T-helper 2 cell (primary cell): ENCODE measurements at regions not wholly inside any gene's neighbourhood (a gene's known extent, or its start where the extent isn't known, plus 50 kb on each side); places are given as distances from the start of the nearest gene placed in this dataset.
"Not testable (repeated sequence)": the region's sequence is repeated elsewhere in the genome, so short reads cannot be mapped to it uniquely, and the experiment has no call there.

Experiments used
- DNase-seq, 5 experiments: peaks; one replicate each; pipeline versions ENCODE4 v3.0.0 to v3.0.0-alpha.2; 2012 to 2022

DNA sequence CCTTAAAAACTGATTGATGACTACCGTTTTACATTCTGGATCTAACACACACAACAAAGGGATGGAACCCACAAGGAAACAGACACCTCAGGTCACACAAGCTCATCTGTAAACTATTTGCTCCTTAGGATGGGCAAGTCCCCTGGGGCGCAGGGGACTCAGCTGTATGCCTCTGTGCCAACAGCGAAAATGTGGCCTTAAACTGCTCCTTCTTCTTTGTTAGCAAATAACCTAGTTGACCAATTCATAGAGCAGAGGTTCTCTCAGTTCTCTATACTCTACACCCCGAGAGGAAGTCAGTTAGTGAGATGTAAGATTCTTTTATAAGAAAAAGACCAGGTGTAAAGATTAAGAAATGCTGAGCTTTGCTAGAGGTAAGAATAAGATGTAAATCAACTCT is 181.9 kb upstream of the PRSS58 start:
- DNase-seq = no peak

GRCh38 chr7:142438923-142439515 is 181.2 kb upstream of the PRSS58 start:
- no peak for DNase-seq

DNA sequence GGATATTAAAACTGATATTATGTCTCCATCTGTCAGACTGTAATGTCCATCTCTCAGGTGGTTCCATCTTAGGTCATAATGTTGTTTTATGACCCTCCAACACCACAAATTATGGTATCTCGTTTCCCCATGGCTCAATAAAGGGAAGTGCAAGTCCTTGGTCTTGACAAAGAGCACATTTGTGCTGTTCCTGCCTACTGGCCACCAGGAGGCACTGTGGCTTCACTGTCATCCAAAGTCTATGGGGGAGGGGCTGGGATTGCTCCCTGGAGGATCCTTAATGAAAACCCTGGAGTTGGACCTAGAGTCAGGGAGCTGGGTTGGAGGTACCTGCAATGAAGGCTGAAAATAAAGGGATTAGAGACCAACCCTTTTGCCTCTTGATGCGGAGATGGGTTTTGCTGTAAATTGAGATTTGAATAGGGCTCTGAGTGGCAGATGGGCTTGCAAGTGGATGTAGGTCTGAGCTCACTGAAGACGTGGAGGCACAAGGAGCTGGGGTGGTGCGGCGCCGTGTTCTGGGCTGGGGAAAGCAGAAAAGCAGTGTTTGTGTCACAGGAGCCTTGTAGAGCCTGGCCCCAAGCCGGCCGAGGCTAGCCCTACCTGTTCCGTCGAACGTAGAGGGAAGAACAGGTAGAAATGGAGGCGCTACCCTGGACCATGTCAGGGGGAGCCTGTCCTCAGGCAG is 180.5 kb upstream of the PRSS58 start:
- peak in 1 of 5 experiments; percentile 42 for DNase-seq

DNA sequence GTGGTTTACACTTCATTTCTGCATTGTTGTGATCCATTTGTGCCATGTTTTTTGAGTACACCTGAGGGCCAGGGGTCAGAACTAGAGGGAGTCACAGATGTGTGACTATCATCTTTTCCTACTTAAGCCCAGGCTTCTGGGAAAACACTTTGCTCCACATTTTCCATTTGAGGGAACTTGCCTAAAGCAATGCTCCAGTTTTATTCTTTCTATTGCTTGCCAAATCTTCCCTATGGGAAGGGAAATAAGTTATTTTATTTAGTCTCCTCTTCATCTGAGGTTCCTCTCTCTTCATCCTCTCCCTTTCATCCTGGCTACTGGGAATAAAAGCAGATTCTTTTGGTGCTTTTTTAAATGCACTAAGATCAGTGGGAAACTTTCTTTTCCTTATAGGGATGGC is 179.9 kb upstream of the PRSS58 start:
- no peak for DNase-seq

GRCh38 chr7:142436601-142437000 is 178.7 kb upstream of the PRSS58 start:
- DNase-seq = no peak

- DNase-seq = not testable (repeated sequence)
Observed at GRCh38 chr7:142435606-142436005, 177.7 kb upstream of the PRSS58 start.

GRCh38 chr7:142434666-142435167 is 176.9 kb upstream of the PRSS58 start:
- DNase-seq = peak in 1 of 5 experiments; percentile 22

- DNase-seq = not testable (repeated sequence)
Observed at GRCh38 chr7:142434133-142434532, 176.3 kb upstream of the PRSS58 start.

DNA sequence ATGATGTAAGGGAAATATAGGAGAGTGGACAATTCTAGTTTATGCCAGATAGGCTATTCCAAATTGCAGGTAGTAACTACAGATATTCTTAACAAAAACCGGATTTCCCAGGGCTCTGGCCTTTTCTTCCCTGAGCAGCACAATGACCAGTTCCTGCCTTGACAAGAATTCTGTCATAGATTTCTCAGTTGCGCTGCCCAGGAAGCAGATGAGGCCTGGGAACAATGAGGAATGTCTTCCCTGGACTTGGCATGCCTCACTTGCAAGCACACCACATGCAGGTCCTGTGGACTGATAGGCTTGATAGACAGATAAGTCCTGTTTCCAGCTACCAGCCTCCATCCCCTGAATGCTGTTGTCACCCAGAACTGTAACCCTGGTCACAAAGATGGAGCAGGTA is 174.5 kb upstream of the PRSS58 start:
- DNase-seq = no peak

GRCh38 chr7:142431491-142431890 is 173.6 kb upstream of the PRSS58 start:
- DNase-seq = no peak

DNA sequence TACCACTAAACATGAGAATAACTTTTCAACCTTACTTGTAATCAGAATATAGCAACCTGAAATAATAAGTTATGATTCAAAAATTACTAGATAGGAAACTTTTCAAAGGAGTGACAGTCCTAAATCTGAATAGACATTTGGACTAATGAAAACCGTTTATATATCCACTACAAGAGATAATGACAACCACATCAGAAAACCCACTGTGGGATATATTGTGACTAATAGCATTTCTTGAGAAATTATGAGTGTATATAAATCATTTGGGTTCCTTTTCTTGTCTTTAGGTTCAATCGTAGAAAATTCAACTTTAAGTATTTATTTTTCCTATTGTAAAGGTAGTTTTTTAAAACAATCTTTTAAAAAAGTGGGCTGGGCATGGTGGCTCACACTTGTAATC is 170.2 kb upstream of the PRSS58 start:
- no peak for DNase-seq

DNA sequence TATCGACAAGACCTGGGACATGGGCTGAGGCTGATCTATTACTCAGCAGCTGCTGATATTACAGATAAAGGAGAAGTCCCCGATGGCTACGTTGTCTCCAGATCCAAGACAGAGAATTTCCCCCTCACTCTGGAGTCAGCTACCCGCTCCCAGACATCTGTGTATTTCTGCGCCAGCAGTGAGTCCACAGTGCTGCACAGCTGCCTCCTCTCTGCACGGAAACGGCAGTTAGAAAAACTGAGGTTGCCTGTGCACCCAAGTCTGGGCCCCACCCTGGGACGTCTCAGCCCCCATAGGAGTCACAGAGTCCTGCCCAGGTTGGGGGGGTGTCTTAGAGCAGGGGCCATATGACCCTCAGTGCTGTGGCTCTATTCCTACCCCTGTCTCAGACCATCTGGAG is 167.4 kb upstream of the PRSS58 start:
- DNase-seq = no peak

GRCh38 chr7:142422621-142423020 is 164.8 kb upstream of the PRSS58 start:
- DNase-seq = no peak

- DNase-seq = peak in 1 of 5 experiments; percentile 19
Observed at GRCh38 chr7:142420554-142421362, 162.9 kb upstream of the PRSS58 start.

GRCh38 chr7:142418326-142418725 is 160.5 kb upstream of the PRSS58 start:
- no peak for DNase-seq

DNA sequence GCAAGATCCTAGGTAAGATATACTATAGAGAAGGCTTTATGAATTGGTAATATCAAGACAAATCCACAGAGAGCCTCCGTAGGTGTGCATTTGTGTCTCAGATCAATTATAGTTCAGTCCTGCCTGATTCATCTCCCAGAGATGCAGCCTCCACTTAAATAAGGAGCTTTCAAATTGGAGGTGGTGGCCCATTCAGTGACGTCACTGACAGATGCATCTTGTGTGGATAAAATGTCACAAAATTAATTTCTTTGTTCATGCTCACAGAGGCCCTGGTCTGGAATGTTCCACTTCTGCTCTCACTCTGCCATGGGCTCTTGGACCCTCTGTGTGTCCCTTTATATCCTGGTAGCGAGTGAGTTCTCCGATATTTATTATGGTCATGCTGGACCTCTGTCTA is 157.1 kb upstream of the PRSS58 start:
- no peak for DNase-seq

- no peak for DNase-seq
Observed at GRCh38 chr7:142414135-142414534, 156.3 kb upstream of the PRSS58 start.

DNA sequence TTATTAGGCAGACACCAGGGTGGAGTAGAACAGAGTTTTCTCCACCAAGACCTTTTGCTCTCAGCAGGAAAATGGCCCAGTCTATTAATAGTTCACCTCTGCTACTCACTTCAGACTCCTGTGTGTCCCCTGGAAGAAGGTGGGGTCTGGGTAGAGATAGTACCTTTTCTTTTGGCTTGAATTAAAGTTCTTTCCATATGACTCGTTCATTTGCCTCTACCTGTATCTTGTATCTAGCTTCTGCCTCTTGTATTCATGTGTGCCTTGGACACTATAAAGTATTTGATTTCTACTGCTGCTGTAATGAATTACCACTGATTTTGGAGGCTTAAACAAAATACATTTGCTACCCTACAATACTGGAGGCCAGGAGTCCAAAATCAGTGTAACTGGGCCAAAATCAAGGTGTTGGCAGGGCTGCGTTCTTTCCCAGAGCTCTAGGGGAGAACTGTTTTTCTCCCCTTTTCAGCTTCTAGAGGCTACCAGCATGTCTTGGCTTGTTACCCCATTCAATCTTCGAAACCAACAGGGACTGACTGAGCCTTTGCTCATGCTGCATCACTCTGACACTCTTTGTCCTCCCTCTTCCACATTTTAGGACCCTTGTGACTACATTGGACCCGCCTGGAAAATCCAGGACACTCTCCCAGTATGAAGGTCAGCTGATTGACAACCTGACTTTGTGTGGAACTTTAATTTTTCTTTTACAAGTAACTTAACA is 155.6 kb upstream of the PRSS58 start:
- DNase-seq = no peak

- DNase-seq = peak in 2 of 5 experiments; percentile 11 to 67
Observed at GRCh38 chr7:142412551-142413193, 154.8 kb upstream of the PRSS58 start.

GRCh38 chr7:142409471-142409870 is 151.6 kb upstream of the PRSS58 start:
- no peak for DNase-seq

- no peak for DNase-seq
Observed at GRCh38 chr7:142408794-142409193, 150.9 kb upstream of the PRSS58 start.

DNA sequence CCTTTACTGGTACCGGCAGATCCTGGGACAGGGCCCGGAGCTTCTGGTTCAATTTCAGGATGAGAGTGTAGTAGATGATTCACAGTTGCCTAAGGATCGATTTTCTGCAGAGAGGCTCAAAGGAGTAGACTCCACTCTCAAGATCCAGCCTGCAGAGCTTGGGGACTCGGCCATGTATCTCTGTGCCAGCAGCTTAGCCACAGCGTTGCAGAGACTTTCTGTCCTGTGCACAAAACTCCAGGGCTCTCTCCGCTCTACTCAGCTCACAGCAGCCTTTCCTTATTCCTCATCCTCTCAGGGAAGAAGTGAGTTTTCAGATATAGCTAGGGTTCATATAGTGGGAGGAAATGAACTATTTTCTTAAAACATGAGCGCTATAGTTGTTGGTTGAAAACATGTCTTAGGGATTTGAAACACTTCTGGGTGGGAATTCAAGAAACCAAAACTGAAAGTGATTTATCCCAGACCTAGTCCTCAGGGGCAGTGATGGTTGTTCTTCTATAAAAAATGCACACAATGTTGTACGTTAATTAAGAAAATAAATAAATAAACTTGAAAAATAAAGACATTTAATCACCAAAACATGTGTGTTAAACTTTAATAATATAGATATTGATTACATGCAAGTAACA is 150.2 kb upstream of the PRSS58 start:
- no peak for DNase-seq
